H9 (cell line): ENCODE measurements at regions not wholly inside any gene's neighbourhood (a gene's known extent, or its start where the extent isn't known, plus 50 kb on each side); places are given as distances from the start of the nearest gene placed in this dataset.

Experiments used
- DNase-seq: peaks from one replicate; pipeline ENCODE4 v3.0.0-alpha.2; 2017
- H2AFZ ChIP-seq: one replicate; pipeline ENCODE4 v1.6.1; 2013; ENCODE audit warnings: mild to moderate bottlenecking, low read length, control low read depth, moderate library complexity
- H2AK5ac ChIP-seq: 2 replicates; pipeline ENCODE4 v1.6.1; 2013; ENCODE audit warnings: low read length, control low read depth, mixed read lengths; ENCODE audit not compliant: insufficient read length
- H2BK120ac ChIP-seq: one replicate; pipeline ENCODE4 v1.6.1; 2013; ENCODE audit warnings: low read depth, mild to moderate bottlenecking, low read length, control low read depth, inconsistent platforms; ENCODE audit not compliant: poor library complexity, severe bottlenecking
- H2BK12ac ChIP-seq: 2 replicates; pipeline ENCODE4 v1.6.1; 2013; ENCODE audit warnings: low read length, control low read depth, mixed read lengths, low read depth; ENCODE audit not compliant: insufficient read length
- H2BK15ac ChIP-seq: 2 replicates; pipeline ENCODE4 v1.6.1; 2013; ENCODE audit warnings: low read depth, low read length, control low read depth
- H2BK20ac ChIP-seq: one replicate; pipeline ENCODE4 v1.6.1; 2013; ENCODE audit warnings: low read depth, mild to moderate bottlenecking, low read length, control low read depth, inconsistent platforms; ENCODE audit not compliant: poor library complexity, severe bottlenecking
- H2BK5ac ChIP-seq: 2 replicates; pipeline ENCODE4 v1.6.1; 2013; ENCODE audit warnings: low read length, control low read depth, mixed read lengths; ENCODE audit not compliant: insufficient read length
- H3K14ac ChIP-seq: 2 replicates; pipeline ENCODE4 v1.6.1; 2013; ENCODE audit warnings: low read length, control low read depth; ENCODE audit not compliant: insufficient read depth
- H3K18ac ChIP-seq: 2 replicates; pipeline ENCODE4 v1.6.1; 2013; ENCODE audit warnings: low read depth, mild to moderate bottlenecking, mixed read lengths, low read length, control low read depth; ENCODE audit not compliant: insufficient read length
- H3K23ac ChIP-seq: 2 replicates; pipeline ENCODE4 v1.6.1; 2013; ENCODE audit warnings: low read length, control low read depth, mixed read lengths, low read depth; ENCODE audit not compliant: insufficient read length
- H3K23me2 ChIP-seq: 2 replicates; pipeline ENCODE4 v1.6.1; 2013; ENCODE audit warnings: low read depth, mild to moderate bottlenecking, mixed read lengths, low read length, control low read depth; ENCODE audit not compliant: insufficient read length, poor library complexity, severe bottlenecking
- H3K27ac ChIP-seq: 2 replicates; pipeline ENCODE4 v1.5.1; 2013; ENCODE audit warnings: low read length, control low read depth, mixed read lengths, low read depth; ENCODE audit not compliant: insufficient read length
- H3K27me3 ChIP-seq: 2 replicates; pipeline ENCODE4 v1.6.1; 2013; ENCODE audit warnings: low read length, control low read depth, inconsistent platforms; ENCODE audit not compliant: insufficient read depth
- H3K4ac ChIP-seq: 2 replicates; pipeline ENCODE4 v1.6.1; 2013; ENCODE audit warnings: low read depth, mild to moderate bottlenecking, control low read depth, inconsistent platforms, low read length, moderate library complexity
- H3K4me1 ChIP-seq: 2 replicates; pipeline ENCODE4 v1.6.1; 2013; ENCODE audit warnings: low read length, control low read depth, inconsistent platforms; ENCODE audit not compliant: insufficient read depth
- H3K4me2 ChIP-seq: 2 replicates; pipeline ENCODE4 v1.6.1; 2013; ENCODE audit warnings: low read length, control low read depth, mixed read lengths; ENCODE audit not compliant: insufficient read length, insufficient read depth
- H3K56ac ChIP-seq: 2 replicates; pipeline ENCODE4 v1.6.1; 2013; ENCODE audit warnings: low read depth, mild to moderate bottlenecking, mixed read lengths, low read length, control low read depth; ENCODE audit not compliant: insufficient read length
- H3K79me1 ChIP-seq: 2 replicates; pipeline ENCODE4 v1.6.1; 2013; ENCODE audit warnings: low read depth, mild to moderate bottlenecking, moderate library complexity, low read length, control low read depth, inconsistent platforms; ENCODE audit not compliant: insufficient read depth, poor library complexity, severe bottlenecking
- H3K79me2 ChIP-seq: 2 replicates; pipeline ENCODE4 v1.6.1; 2013; ENCODE audit warnings: low read length, control low read depth, inconsistent platforms; ENCODE audit not compliant: insufficient read depth
- H3K9ac ChIP-seq: 2 replicates; pipeline ENCODE4 v1.6.1; 2013; ENCODE audit warnings: low read length, control low read depth, mixed read lengths; ENCODE audit not compliant: insufficient read length; ENCODE audit errors: extremely low read depth
- H3K9me3 ChIP-seq: one replicate; pipeline ENCODE4 v1.6.1; 2013; ENCODE audit warnings: low read depth, low read length, inconsistent platforms; ENCODE audit not compliant: control insufficient read depth
- H3T11ph ChIP-seq: one replicate; pipeline ENCODE4 v1.6.1; 2013; ENCODE audit warnings: mild to moderate bottlenecking, low read length, control low read depth, inconsistent platforms
- H4K20me1 ChIP-seq: one replicate; pipeline ENCODE4 v1.6.1; 2013; ENCODE audit not compliant: control insufficient read depth, insufficient read length, insufficient read depth
- H4K5ac ChIP-seq: 2 replicates; pipeline ENCODE4 v1.6.1; 2013; ENCODE audit warnings: low read depth, mild to moderate bottlenecking, mixed read lengths, low read length, control low read depth; ENCODE audit not compliant: insufficient read length
- H4K8ac ChIP-seq: replicated peaks from 2 replicates; pipeline ENCODE4 v1.6.1; 2013; ENCODE audit warnings: low read length, control low read depth, mixed read lengths, low read depth; ENCODE audit not compliant: insufficient read length
- H4K91ac ChIP-seq: 2 replicates; pipeline ENCODE4 v1.6.1; 2013; ENCODE audit warnings: low read depth, mild to moderate bottlenecking, moderate library complexity, mixed read lengths, low read length, control low read depth; ENCODE audit not compliant: insufficient read length
- H3K27ac Mint-ChIP-seq, 3 experiments: 2 replicates in 2 of 3; 3 replicates in 1 of 3; pipeline ENCODE4 v1.8.0; 2020 to 2021; ENCODE audit warnings: mixed read lengths in 3 of 3, mild to moderate bottlenecking in 1 of 3, moderate library complexity in 1 of 3
- H3K27me3 Mint-ChIP-seq: 2 replicates; pipeline ENCODE4 v1.8.0; 2021; ENCODE audit warnings: low read depth, mild to moderate bottlenecking, moderate library complexity, mixed read lengths
- H3K36me3 Mint-ChIP-seq, 3 experiments: 2 replicates in 2 of 3; 3 replicates in 1 of 3; pipeline ENCODE4 v1.8.0; 2020 to 2021; ENCODE audit warnings: low read depth in 3 of 3, mixed read lengths in 3 of 3; ENCODE audit not compliant: insufficient read depth in 1 of 3
- H3K4me1 Mint-ChIP-seq, 2 experiments: 2 replicates each; pipeline ENCODE4 v1.8.0; 2020; ENCODE audit warnings: mixed read lengths in 2 of 2
- H3K4me3 Mint-ChIP-seq, 2 experiments: 2 replicates in 1 of 2; 3 replicates in 1 of 2; pipeline ENCODE4 v1.8.0; 2020 to 2021; ENCODE audit warnings: mild to moderate bottlenecking in 2 of 2, mixed read lengths in 2 of 2, moderate library complexity in 1 of 2
- H3K9me3 Mint-ChIP-seq, 2 experiments: 2 replicates in 1 of 2; 3 replicates in 1 of 2; pipeline ENCODE4 v1.8.0; 2020; ENCODE audit warnings: mild to moderate bottlenecking in 2 of 2, mixed read lengths in 2 of 2, moderate library complexity in 1 of 2
- WGBS: extraction: QIAGEN DNeasy Blood & Tissue Kit; methylation state at CpG from one replicate; pipeline ENCODE4 v1.1.7; 2013; ENCODE audit warnings: missing lambda C conversion rate, low lambda C conversion rate, mixed read lengths; ENCODE audit not compliant: insufficient read length; ENCODE audit errors: extremely low coverage; 5-methylcytosine and 5-hydroxymethylcytosine counted together
- TF ChIP-seq, protein P1 (sequence below): fragments of 200-600 bp; sonication (generic); conservative IDR thresholded peaks from 3 replicates; pipeline ENCODE4 v1.8.0; 2021; ENCODE audit warnings: antibody characterized with exemption, mild to moderate bottlenecking

DNA sequence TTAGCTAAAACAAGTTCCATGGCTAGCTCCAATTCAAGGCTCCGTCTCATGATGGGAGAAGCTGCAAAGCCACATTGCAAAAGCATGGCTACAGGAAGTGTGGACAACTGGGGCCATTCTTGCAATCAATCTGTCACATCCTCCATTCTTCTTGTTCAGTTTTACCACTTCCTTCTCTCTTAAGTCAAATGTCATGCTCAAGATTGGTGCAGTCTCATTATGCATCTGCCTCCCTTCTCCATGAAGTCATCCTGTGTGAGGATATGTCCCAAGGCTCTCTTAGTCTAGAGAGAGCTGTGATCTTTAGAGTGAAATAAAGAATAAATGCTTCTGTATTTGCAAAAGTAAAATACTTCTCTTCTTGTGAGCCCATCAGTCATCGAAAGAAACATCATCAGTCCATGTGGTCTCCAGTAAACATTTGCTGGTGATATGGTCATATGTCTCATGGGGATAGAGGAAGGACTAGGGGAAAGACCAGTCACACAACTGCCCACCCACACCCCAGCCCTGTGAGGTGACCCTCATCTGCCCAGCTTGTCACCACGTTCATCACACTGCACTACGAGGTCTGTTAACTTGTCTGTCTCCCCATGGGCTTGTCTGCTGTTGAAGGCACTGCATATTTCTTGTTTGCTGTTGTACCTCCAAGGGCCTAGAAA is 303.0 kb downstream of the NUAK1 start:
- no peaks in the 10 kb centered on the region for H4K20me1 ChIP-seq
- H3T11ph ChIP-seq = no peak overlapping the region
- no peak overlapping the region for H4K8ac ChIP-seq
- no peaks in the 10 kb centered on the region for H3K27me3 ChIP-seq
- no peak overlapping the region for H3K18ac ChIP-seq
- H3K23ac ChIP-seq = no peak overlapping the region
- H3K9ac ChIP-seq = no peak overlapping the region
- no peak for DNase-seq
- no peaks in the 10 kb centered on the region for H3K4me1 ChIP-seq
- H3K79me2 ChIP-seq = no peaks in the 10 kb centered on the region
- no peak overlapping the region for H4K5ac ChIP-seq
- H3K14ac ChIP-seq = no peak overlapping the region
- H3K9me3 ChIP-seq = no peaks in the 10 kb centered on the region
- H3K36me3 Mint-ChIP-seq = no peaks in the 10 kb centered on the region
- H3K23me2 ChIP-seq = no peaks in the 10 kb centered on the region
- H3K4me2 ChIP-seq = no peak overlapping the region
- no peak overlapping the region for H3K4ac ChIP-seq
- H3K79me1 ChIP-seq = no peaks in the 10 kb centered on the region
- TF ChIP-seq, protein P1, sequence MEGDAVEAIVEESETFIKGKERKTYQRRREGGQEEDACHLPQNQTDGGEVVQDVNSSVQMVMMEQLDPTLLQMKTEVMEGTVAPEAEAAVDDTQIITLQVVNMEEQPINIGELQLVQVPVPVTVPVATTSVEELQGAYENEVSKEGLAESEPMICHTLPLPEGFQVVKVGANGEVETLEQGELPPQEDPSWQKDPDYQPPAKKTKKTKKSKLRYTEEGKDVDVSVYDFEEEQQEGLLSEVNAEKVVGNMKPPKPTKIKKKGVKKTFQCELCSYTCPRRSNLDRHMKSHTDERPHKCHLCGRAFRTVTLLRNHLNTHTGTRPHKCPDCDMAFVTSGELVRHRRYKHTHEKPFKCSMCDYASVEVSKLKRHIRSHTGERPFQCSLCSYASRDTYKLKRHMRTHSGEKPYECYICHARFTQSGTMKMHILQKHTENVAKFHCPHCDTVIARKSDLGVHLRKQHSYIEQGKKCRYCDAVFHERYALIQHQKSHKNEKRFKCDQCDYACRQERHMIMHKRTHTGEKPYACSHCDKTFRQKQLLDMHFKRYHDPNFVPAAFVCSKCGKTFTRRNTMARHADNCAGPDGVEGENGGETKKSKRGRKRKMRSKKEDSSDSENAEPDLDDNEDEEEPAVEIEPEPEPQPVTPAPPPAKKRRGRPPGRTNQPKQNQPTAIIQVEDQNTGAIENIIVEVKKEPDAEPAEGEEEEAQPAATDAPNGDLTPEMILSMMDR = no peak
- H2AFZ ChIP-seq = no peak overlapping the region
- H3K9me3 Mint-ChIP-seq = no peaks in the 10 kb centered on the region
- H3K27me3 Mint-ChIP-seq = no peaks in the 10 kb centered on the region; the same call in 1 of the 2 replicates
- H2BK120ac ChIP-seq = no peak overlapping the region
- H2BK5ac ChIP-seq = no peak overlapping the region
- H2AK5ac ChIP-seq = no peak overlapping the region
- H3K27ac ChIP-seq = no peak overlapping the region
- no peak overlapping the region for H2BK12ac ChIP-seq
- H3K4me1 Mint-ChIP-seq = no peaks in the 10 kb centered on the region
- H2BK20ac ChIP-seq = no peak overlapping the region
- H3K27ac Mint-ChIP-seq = no peak overlapping the region
- H3K56ac ChIP-seq = no peak overlapping the region
- no peak overlapping the region for H4K91ac ChIP-seq
- no peak overlapping the region for H3K4me3 Mint-ChIP-seq
- H2BK15ac ChIP-seq = no peak overlapping the region
- whole genome bisulfite sequencing = no CpG with 5 or more reads among the region's 4 CpGs
